ENCODE measurements at regions not wholly inside any gene's neighbourhood (a gene's known extent, or its start where the extent isn't known, plus 50 kb on each side); places are given as distances from the start of the nearest gene placed in this dataset.

- no peak for DNase-seq
These were observed 715.7 kb upstream of the SORCS1 start for GRCh38 chr10:107880185-107880584.

- no peak for DNase-seq
These were observed 708.5 kb upstream of the SORCS1 start for GRCh38 chr10:107873007-107873406.

GRCh38 chr10:107865691-107866090 is 701.2 kb upstream of the SORCS1 start:
- DNase-seq: no peak

- no peak for DNase-seq
These were observed 694.6 kb upstream of the SORCS1 start for GRCh38 chr10:107859065-107859464.

- no peak for DNase-seq
These were observed 691.5 kb upstream of the SORCS1 start for GRCh38 chr10:107856047-107856315.

- DNase-seq: no peak
These were observed 691.0 kb upstream of the SORCS1 start for GRCh38 chr10:107855301-107856046.

- no peak for DNase-seq
These were observed 684.3 kb upstream of the SORCS1 start for GRCh38 chr10:107848726-107849360.

GRCh38 chr10:107847620-107848019 is 683.1 kb upstream of the SORCS1 start:
- DNase-seq: no peak

- DNase-seq: no peak
These were observed 670.2 kb upstream of the SORCS1 start for GRCh38 chr10:107834706-107835105.

- DNase-seq: no peak
These were observed 667.3 kb upstream of the SORCS1 start for GRCh38 chr10:107831772-107832171.

GRCh38 chr10:107829161-107829560 is 664.7 kb upstream of the SORCS1 start:
- no peak for DNase-seq

- no peak for DNase-seq
These were observed 661.7 kb upstream of the SORCS1 start for GRCh38 chr10:107826171-107826570.

GRCh38 chr10:107814865-107815487 is 650.5 kb upstream of the SORCS1 start:
- DNase-seq: peak; percentile 49

GRCh38 chr10:107813451-107814162 is 649.1 kb upstream of the SORCS1 start:
- no peak for DNase-seq

- DNase-seq: no peak
These were observed 645.4 kb upstream of the SORCS1 start for GRCh38 chr10:107809889-107810288.

- no peak for DNase-seq
These were observed 643.3 kb upstream of the SORCS1 start for GRCh38 chr10:107807836-107808235.

- DNase-seq: no peak
These were observed 641.5 kb upstream of the SORCS1 start for GRCh38 chr10:107806026-107806425.

- DNase-seq: no peak
These were observed 639.0 kb upstream of the SORCS1 start for GRCh38 chr10:107803546-107803945.

GRCh38 chr10:107800061-107800460 is 635.6 kb upstream of the SORCS1 start:
- no peak for DNase-seq

GRCh38 chr10:107790271-107790670 is 625.8 kb upstream of the SORCS1 start:
- DNase-seq: no peak

GRCh38 chr10:107771066-107771465 is 606.6 kb upstream of the SORCS1 start:
- no peak for DNase-seq

- no peak for DNase-seq
These were observed 602.7 kb upstream of the SORCS1 start for GRCh38 chr10:107767185-107767584.

- DNase-seq: no peak
These were observed 590.3 kb upstream of the SORCS1 start for GRCh38 chr10:107754814-107755213.

- no peak for DNase-seq
These were observed 584.7 kb upstream of the SORCS1 start for GRCh38 chr10:107749235-107749634.
